ENCODE measurements at regions not wholly inside any gene's neighbourhood (a gene's known extent, or its start where the extent isn't known, plus 50 kb on each side); places are given as distances from the start of the nearest gene placed in this dataset.
"Not testable (repeated sequence)": the region's sequence is repeated elsewhere in the genome, so short reads cannot be mapped to it uniquely, and the experiment has no call there.

GRCh38 chr5:53298841-53299240 lies 181.6 kb upstream of the FST start:
- Histone ChIP-seq H3K9me3 (ENCODE audit: insufficient read depth, low read depth) (no peaks in the 10 kb centered on the region), H3K79me2 (ENCODE audit: low read depth) (no peaks in the 10 kb centered on the region), H3K4me3 (no peak overlapping the region), H3K27ac (no peak overlapping the region), H3K4me2 (no peak overlapping the region), H3K27me3 (ENCODE audit: insufficient read depth, low read depth) (no peaks in the 10 kb centered on the region), H2AFZ (no peak overlapping the region), H3K36me3 (ENCODE audit: low read depth) (no peaks in the 10 kb centered on the region), H3K9me2 (ENCODE audit: insufficient read depth) (peaks cover 7% of the 10 kb centered on the region; the same call in 1 of the 2 replicates), H3K4me1 (replicated peaks; ENCODE audit: insufficient read depth) (0 out of 2 replicates have a peak, but pooled peaks cover 3% of the 10 kb centered on the region), H3F3A (ENCODE audit: insufficient read depth, low read depth) (no peaks in the 10 kb centered on the region), H4K20me1 (ENCODE audit: insufficient read depth) (no peaks in the 10 kb centered on the region)
- BruUV-seq (replicated peaks): no TSS peak
- no peak for TF ChIP-seq CTCF (conservative IDR thresholded peaks at IDR 0.05)
- TF ChIP-seq EZH2 (IDR thresholded peaks at IDR 0.05; ENCODE audit: low read depth): no peak
- no peak for DNase-seq
- CTCF ChIA-PET: no interaction called here
- POLR2A ChIA-PET (ENCODE audit: unreplicated experiment): no interaction called here
- intact Hi-C loops (cut with micrococcal nuclease; ENCODE audit: unreplicated experiment): no loop called here

GRCh38 chr5:53302529-53302928 lies 177.9 kb upstream of the FST start:
- H3K4me2 ChIP-seq: no peak overlapping the region
- no peak overlapping the region for H2AFZ ChIP-seq
- H3K79me2 ChIP-seq (ENCODE audit: low read depth): no peaks in the 10 kb centered on the region
- no TSS peak for BruUV-seq (replicated peaks)
- no peak for TF ChIP-seq EZH2 (IDR thresholded peaks at IDR 0.05; ENCODE audit: low read depth)
- no peak for TF ChIP-seq CTCF (conservative IDR thresholded peaks at IDR 0.05)
- ChIA-PET CTCF (no interaction called here), POLR2A (ENCODE audit: unreplicated experiment) (no interaction called here)
- 0 out of 2 replicates have a peak, but pooled peaks cover 3% of the 10 kb centered on the region for H3K4me1 ChIP-seq (replicated peaks; ENCODE audit: insufficient read depth)
- intact Hi-C loops (cut with micrococcal nuclease; ENCODE audit: unreplicated experiment): no loop called here
- DNase-seq: no peak
- H4K20me1 ChIP-seq (ENCODE audit: insufficient read depth): no peaks in the 10 kb centered on the region
- H3K4me3 ChIP-seq: no peak overlapping the region
- no peaks in the 10 kb centered on the region for H3K36me3 ChIP-seq (ENCODE audit: low read depth)
- H3K9me3 ChIP-seq (ENCODE audit: insufficient read depth, low read depth): no peaks in the 10 kb centered on the region
- H3K9me2 ChIP-seq (ENCODE audit: insufficient read depth): peaks cover 5% of the 10 kb centered on the region; the same call in 1 of the 2 replicates
- H3K27ac ChIP-seq: no peak overlapping the region
- no peaks in the 10 kb centered on the region for H3K27me3 ChIP-seq (ENCODE audit: insufficient read depth, low read depth)
- H3F3A ChIP-seq (ENCODE audit: insufficient read depth, low read depth): no peaks in the 10 kb centered on the region

GRCh38 chr5:53303105-53303504 lies 177.3 kb upstream of the FST start:
- TF ChIP-seq CTCF (conservative IDR thresholded peaks at IDR 0.05) (no peak), EZH2 (IDR thresholded peaks at IDR 0.05; ENCODE audit: low read depth) (no peak)

GRCh38 chr5:53305316-53305715 lies 175.1 kb upstream of the FST start:
- H3K4me2 ChIP-seq; H4K20me1 ChIP-seq (ENCODE audit: insufficient read depth); DNase-seq; H3K27me3 ChIP-seq (ENCODE audit: insufficient read depth, low read depth); H2AFZ ChIP-seq; H3K9me3 ChIP-seq (ENCODE audit: insufficient read depth, low read depth); H3K9me2 ChIP-seq (ENCODE audit: insufficient read depth); H3K4me1 ChIP-seq (replicated peaks; ENCODE audit: insufficient read depth); BruUV-seq (replicated peaks); H3K36me3 ChIP-seq (ENCODE audit: low read depth); CTCF ChIA-PET; H3K4me3 ChIP-seq; H3K79me2 ChIP-seq (ENCODE audit: low read depth); H3K27ac ChIP-seq; intact Hi-C loops (cut with micrococcal nuclease; ENCODE audit: unreplicated experiment); POLR2A ChIA-PET (ENCODE audit: unreplicated experiment); H3F3A ChIP-seq (ENCODE audit: insufficient read depth, low read depth): not testable (repeated sequence)

More at GRCh38 chr5:53303105-53303504, 177.3 kb upstream of the FST start:
- no peaks in the 10 kb centered on the region for H3K36me3 ChIP-seq (ENCODE audit: low read depth)
- H2AFZ ChIP-seq: no peak overlapping the region
- no TSS peak for BruUV-seq (replicated peaks)
- no peak overlapping the region for H3K4me3 ChIP-seq
- no peaks in the 10 kb centered on the region for H4K20me1 ChIP-seq (ENCODE audit: insufficient read depth)
- H3K4me1 ChIP-seq (replicated peaks; ENCODE audit: insufficient read depth): 0 out of 2 replicates have a peak, but pooled peaks cover 3% of the 10 kb centered on the region
- no peaks in the 10 kb centered on the region for H3K27me3 ChIP-seq (ENCODE audit: insufficient read depth, low read depth)
- no peaks in the 10 kb centered on the region for H3K9me2 ChIP-seq (ENCODE audit: insufficient read depth)
- intact Hi-C loops (cut with micrococcal nuclease; ENCODE audit: unreplicated experiment): no loop called here
- no peak overlapping the region for H3K27ac ChIP-seq
- DNase-seq: peak in 1 of 2 experiments; percentile 71
- CTCF ChIA-PET: no interaction called here
- H3K9me3 ChIP-seq (ENCODE audit: insufficient read depth, low read depth): no peaks in the 10 kb centered on the region
- H3K4me2 ChIP-seq: no peak overlapping the region
- POLR2A ChIA-PET (ENCODE audit: unreplicated experiment): no interaction called here
- no peaks in the 10 kb centered on the region for H3F3A ChIP-seq (ENCODE audit: insufficient read depth, low read depth)
- H3K79me2 ChIP-seq (ENCODE audit: low read depth): no peaks in the 10 kb centered on the region

Measured in PC-9 (cell line).